Jurkat, Clone E6-1 (cell line): ENCODE measurements at regions not wholly inside any gene's neighbourhood (a gene's known extent, or its start where the extent isn't known, plus 50 kb on each side); places are given as distances from the start of the nearest gene placed in this dataset.
"Not testable (repeated sequence)": the region's sequence is repeated elsewhere in the genome, so short reads cannot be mapped to it uniquely, and the experiment has no call there.

Source experiments
- DNase-seq: peaks from one replicate; pipeline ENCODE4 v3.0.0-alpha.2; 2011; ENCODE audit warnings: low read depth, low spot score
- H3K4me3 ChIP-seq: 2 replicates; pipeline ENCODE4 v1.5.1; 2011; ENCODE audit warnings: mild to moderate bottlenecking, low read length, control low read depth, moderate library complexity

GRCh38 chr13:18608851-18609250, 572.8 kb downstream of the TUBA3C start:
- H3K4me3 ChIP-seq, DNase-seq: not testable (repeated sequence)

GRCh38 chr13:18600366-18600765, 581.3 kb downstream of the TUBA3C start:
- H3K4me3 ChIP-seq, DNase-seq: not testable (repeated sequence)

- DNase-seq, H3K4me3 ChIP-seq: not testable (repeated sequence)
Measured at GRCh38 chr13:18599791-18600211, 581.8 kb downstream of the TUBA3C start.

- not testable (repeated sequence) for DNase-seq
Measured at GRCh38 chr13:18598543-18598942, 583.1 kb downstream of the TUBA3C start.

GRCh38 chr13:18597940-18598339, 583.7 kb downstream of the TUBA3C start:
- not testable (repeated sequence) for DNase-seq

More at GRCh38 chr13:18598543-18598942, 583.1 kb downstream of the TUBA3C start:
- H3K4me3 ChIP-seq, result not testable (repeated sequence)

GRCh38 chr13:18577103-18577502, 604.5 kb downstream of the TUBA3C start:
- not testable (repeated sequence) for DNase-seq

More at GRCh38 chr13:18597940-18598339, 583.7 kb downstream of the TUBA3C start:
- H3K4me3 ChIP-seq, result not testable (repeated sequence)

GRCh38 chr13:18567890-18568289, 613.7 kb downstream of the TUBA3C start:
- H3K4me3 ChIP-seq, DNase-seq: not testable (repeated sequence)

More at GRCh38 chr13:18577103-18577502, 604.5 kb downstream of the TUBA3C start:
- H3K4me3 ChIP-seq, result not testable (repeated sequence)
